NCI-H446 (cell line): ENCODE measurements at regions not wholly inside any gene's neighbourhood (a gene's known extent, or its start where the extent isn't known, plus 50 kb on each side); places are given as distances from the start of the nearest gene placed in this dataset.

ENCODE experiments used
- DNase-seq, 2 experiments: peaks; one replicate each; lab custom pipeline; 2025; lab: John Stamatoyannopoulos, UW

DNA sequence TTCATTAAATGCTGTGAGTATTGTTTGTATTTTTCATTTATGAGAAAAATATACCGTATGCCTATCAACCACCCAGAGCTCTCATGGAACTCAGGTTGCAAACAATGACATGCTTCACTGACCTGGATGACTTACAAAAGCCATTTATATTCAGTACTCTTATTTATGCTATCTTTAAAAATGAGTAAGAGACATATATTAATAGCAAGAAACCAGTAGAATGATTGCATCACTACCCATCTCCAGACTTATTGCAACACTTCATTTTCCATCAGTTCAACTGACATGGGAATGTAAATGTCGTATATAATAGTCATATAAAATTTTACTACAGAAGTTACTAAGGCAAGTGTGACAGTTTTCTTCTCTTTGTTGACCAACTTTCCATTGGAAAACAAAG lies 69.1 kb downstream of the OTP start:
- DNase-seq: no peak

GRCh38 chr5:77568555-77568954 lies 70.0 kb downstream of the OTP start:
- no peak for DNase-seq

- no peak for DNase-seq
These were observed 70.4 kb downstream of the OTP start for GRCh38 chr5:77568082-77568481.

- peak in 1 of 2 experiments; percentile 20 for DNase-seq
These were observed 71.4 kb upstream of the WDR41 start for GRCh38 chr5:77563475-77563874.

GRCh38 chr5:77561965-77562364 lies 69.8 kb upstream of the WDR41 start:
- DNase-seq: no peak

DNA sequence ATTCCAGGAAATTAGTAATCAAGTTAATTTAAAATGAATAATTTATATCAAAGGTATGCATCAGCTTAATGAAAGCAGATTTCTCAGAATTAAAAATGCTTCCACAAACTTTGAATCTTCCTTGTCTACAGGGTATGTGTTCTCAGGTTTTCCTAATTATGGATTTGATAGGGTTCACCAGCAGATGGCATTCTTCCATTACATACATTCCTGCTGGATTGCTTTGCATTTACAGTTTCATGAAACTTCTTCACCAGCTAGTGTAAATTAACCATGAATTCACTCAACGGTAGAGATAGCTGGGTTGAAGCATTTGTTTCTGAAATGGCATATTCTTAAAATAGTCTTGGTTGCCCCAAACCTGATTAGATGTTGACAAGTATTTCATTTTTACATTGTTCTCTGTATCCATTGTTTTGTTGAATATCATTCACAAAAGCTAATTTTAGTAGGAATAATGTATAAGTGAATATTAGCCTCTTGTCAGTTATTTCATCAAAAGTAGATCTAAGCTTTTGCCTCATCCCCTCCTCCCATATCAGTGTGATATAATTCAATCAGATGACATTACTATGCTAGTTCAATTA lies 68.7 kb upstream of the WDR41 start:
- peak; percentile 6 to 53 for DNase-seq

- no peak for DNase-seq
These were observed 66.2 kb upstream of the WDR41 start for GRCh38 chr5:77558266-77558665.

GRCh38 chr5:77550406-77550805 lies 58.3 kb upstream of the WDR41 start:
- no peak for DNase-seq

DNA sequence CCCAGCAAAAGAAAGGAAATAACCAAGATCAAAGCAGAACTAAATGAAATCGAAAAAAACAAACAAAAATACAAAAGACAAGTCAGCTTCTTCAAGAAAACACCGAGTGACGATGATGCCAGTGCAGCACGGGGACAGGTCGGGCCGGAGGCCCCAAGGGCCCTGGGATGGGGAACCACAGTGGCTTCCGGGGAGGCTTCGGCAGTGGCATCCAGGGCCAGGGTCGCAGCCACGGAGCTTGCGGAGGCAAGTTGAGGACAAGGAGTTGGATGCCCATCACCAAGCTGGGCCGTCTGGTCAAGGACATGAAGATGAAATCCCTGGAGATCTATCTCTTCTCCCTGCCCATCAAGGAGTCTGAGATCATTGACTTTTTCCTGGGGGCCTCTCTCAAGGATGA lies 53.2 kb upstream of the WDR41 start:
- no peak for DNase-seq
